Body of pancreas (tissue), 4 donors: ENCODE measurements at regions not wholly inside any gene's neighbourhood (a gene's known extent, or its start where the extent isn't known, plus 50 kb on each side); places are given as distances from the start of the nearest gene placed in this dataset.

ENCODE experiments used
- POLR2A ChIP-seq, 3 donors: fragments of 450-650 bp; IDR thresholded peaks; one replicate each; pipeline ENCODE4 v1.6.1; 2016; ENCODE audit warnings: antibody characterized with exemption in 3 of 3, mild to moderate bottlenecking in 2 of 3
- TF ChIP-seq, protein P1 (sequence below), 7 experiments: fragments of 450-650 bp in 4 of 7; fragments of 200-600 bp in 3 of 7; sonication (generic) in 3 of 7; IDR thresholded peaks; one replicate each; pipeline ENCODE4 v1.5.1; 2016 to 2019; ENCODE audit warnings: antibody characterized with exemption in 7 of 7

DNA sequence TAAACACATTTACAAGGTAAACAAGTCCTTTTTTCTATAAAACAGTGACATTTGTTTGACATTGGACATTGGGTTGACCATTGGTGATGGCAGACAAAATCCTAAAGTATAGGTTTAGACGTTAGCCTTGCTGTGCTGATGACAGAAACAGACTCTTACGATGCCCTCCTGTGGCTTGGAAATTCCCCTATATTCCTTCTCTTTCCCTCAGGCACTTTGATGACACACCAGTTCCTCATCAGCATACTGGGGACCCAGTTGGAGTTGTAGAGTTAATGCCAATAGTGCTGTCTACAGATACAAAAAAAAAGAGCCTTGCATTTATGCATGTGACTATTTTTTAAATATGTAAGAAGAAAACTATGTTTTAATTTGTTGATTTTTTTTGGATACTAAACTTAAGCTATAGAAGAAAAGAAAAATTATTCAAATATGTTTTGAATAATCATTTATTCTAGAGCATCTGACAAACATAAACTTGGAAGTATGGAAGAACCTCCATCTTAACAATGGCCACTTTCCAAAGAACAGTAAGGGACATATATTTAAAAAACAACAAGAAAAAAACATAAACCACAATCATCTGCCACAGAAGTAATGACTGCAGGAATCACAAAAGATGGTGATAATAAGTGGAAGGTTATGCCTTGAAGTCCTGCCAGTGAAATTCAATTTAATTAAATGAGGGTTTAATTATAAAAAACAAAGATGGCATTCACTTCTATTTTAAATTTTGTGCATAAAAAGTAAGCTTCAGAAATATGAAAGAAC, 75.6 kb upstream of the SNCAIP start:
- TF ChIP-seq, protein P1, sequence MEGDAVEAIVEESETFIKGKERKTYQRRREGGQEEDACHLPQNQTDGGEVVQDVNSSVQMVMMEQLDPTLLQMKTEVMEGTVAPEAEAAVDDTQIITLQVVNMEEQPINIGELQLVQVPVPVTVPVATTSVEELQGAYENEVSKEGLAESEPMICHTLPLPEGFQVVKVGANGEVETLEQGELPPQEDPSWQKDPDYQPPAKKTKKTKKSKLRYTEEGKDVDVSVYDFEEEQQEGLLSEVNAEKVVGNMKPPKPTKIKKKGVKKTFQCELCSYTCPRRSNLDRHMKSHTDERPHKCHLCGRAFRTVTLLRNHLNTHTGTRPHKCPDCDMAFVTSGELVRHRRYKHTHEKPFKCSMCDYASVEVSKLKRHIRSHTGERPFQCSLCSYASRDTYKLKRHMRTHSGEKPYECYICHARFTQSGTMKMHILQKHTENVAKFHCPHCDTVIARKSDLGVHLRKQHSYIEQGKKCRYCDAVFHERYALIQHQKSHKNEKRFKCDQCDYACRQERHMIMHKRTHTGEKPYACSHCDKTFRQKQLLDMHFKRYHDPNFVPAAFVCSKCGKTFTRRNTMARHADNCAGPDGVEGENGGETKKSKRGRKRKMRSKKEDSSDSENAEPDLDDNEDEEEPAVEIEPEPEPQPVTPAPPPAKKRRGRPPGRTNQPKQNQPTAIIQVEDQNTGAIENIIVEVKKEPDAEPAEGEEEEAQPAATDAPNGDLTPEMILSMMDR (IDR thresholded peaks at IDR 0.05), result no peak
- TF ChIP-seq POLR2A (IDR thresholded peaks at IDR 0.05), result no peak
